H1 (cell line): ENCODE measurements at regions not wholly inside any gene's neighbourhood (a gene's known extent, or its start where the extent isn't known, plus 50 kb on each side); places are given as distances from the start of the nearest gene placed in this dataset.

Experiments
- CHD2 ChIP-seq: IDR thresholded peaks from 2 replicates; pipeline ENCODE4 v1.6.1; 2012; ENCODE audit warnings: low read length, improper control_type of control experiment
- CTCF ChIP-seq, 3 experiments: IDR thresholded peaks; 1 replicate in 2 of 3; 2 replicates in 1 of 3; pipeline versions ENCODE4 v1.5.1 to v1.6.1; 2011; ENCODE audit warnings: low read length in 3 of 3, mild to moderate bottlenecking in 3 of 3, inconsistent platforms in 2 of 3, low read depth in 1 of 3, moderate library complexity in 1 of 3; ENCODE audit not compliant: insufficient read depth in 1 of 3; ENCODE audit errors: control extremely low read depth in 1 of 3
- EZH2 ChIP-seq: fragments of 200-600 bp; sonication (generic); IDR thresholded peaks from 2 replicates; pipeline ENCODE4 v1.7.1; 2012; ENCODE audit warnings: low read depth, mild to moderate bottlenecking, moderate library complexity, low read length, inconsistent platforms; ENCODE audit not compliant: severe bottlenecking
- MAFK ChIP-seq: IDR thresholded peaks from 2 replicates; pipeline ENCODE4 v1.6.1; 2012; ENCODE audit warnings: low read depth, mild to moderate bottlenecking, improper control_type of control experiment, low read length
- POLR2A ChIP-seq, 2 experiments: IDR thresholded peaks; 1 replicate in 1 of 2; 2 replicates in 1 of 2; pipeline ENCODE4 v1.6.1; 2011; ENCODE audit warnings: low read depth in 2 of 2, low read length in 2 of 2, mild to moderate bottlenecking in 2 of 2; ENCODE audit errors: control extremely low read depth in 1 of 2
- POLR2AphosphoS5 ChIP-seq: IDR thresholded peaks from 2 replicates; pipeline ENCODE4 v1.6.1; 2011; ENCODE audit warnings: low read depth, low read length
- RNF2 ChIP-seq: fragments of 200-900, 300-1000 bp; sonication (generic); IDR thresholded peaks from 2 replicates; pipeline ENCODE4 v1.7.1; 2016; ENCODE audit warnings: borderline replicate concordance, low read depth, mild to moderate bottlenecking, antibody characterized with exemption, low read length; ENCODE audit not compliant: poor library complexity, severe bottlenecking; ENCODE audit errors: missing control alignments
- SIN3A ChIP-seq, 2 experiments: IDR thresholded peaks in 1 of 2; conservative IDR thresholded peaks in 1 of 2; 2 replicates each; pipeline ENCODE4 v1.6.1; 2011 to 2012; ENCODE audit warnings: low read length in 2 of 2, improper control_type of control experiment in 1 of 2, low read depth in 1 of 2, mild to moderate bottlenecking in 1 of 2
- SP4 ChIP-seq: IDR thresholded peaks from 2 replicates; pipeline ENCODE4 v1.6.1; 2012; ENCODE audit warnings: low read length, inconsistent platforms
- SRF ChIP-seq: IDR thresholded peaks from 2 replicates; pipeline ENCODE4 v1.6.1; 2011; ENCODE audit warnings: mild to moderate bottlenecking, low read depth, low read length, moderate library complexity

GRCh38 chr4:123835831-123836590 lies 439.4 kb downstream of the SPRY1 start:
- TF ChIP-seq POLR2A (IDR thresholded peaks at IDR 0.05; ENCODE audit: control extremely low read depth in 1 of 2, low read depth in 2 of 2, low read length in 2 of 2) (no peak), CTCF (IDR thresholded peaks at IDR 0.05; ENCODE audit: control extremely low read depth in 1 of 3, insufficient read depth in 1 of 3, low read depth in 1 of 3, low read length in 3 of 3) (no peak), EZH2 (no peak), POLR2AphosphoS5 (no peak), SRF (no peak), RNF2 (no peak), SP4 (no peak), MAFK (no peak), CHD2 (no peak), SIN3A (conservative IDR thresholded peaks at IDR 0.05 in 1 of 2, IDR thresholded peaks at IDR 0.05 in 1 of 2; ENCODE audit: low read depth in 1 of 2, low read length in 2 of 2) (no peak)
